Gastrocnemius medialis (tissue), 4 donors: ENCODE measurements at regions not wholly inside any gene's neighbourhood (a gene's known extent, or its start where the extent isn't known, plus 50 kb on each side); places are given as distances from the start of the nearest gene placed in this dataset.

Experiments
- POLR2A ChIP-seq, 2 donors: fragments of 450-650 bp; IDR thresholded peaks; one replicate each; pipeline ENCODE4 v1.6.1; 2017; ENCODE audit warnings: antibody characterized with exemption in 2 of 2, mild to moderate bottlenecking in 2 of 2, moderate library complexity in 2 of 2
- TF ChIP-seq, protein P1 (sequence below), 5 experiments: fragments of 450-650 bp in 3 of 5; fragments of 200-600 bp in 2 of 5; sonication (generic) in 2 of 5; IDR thresholded peaks in 4 of 5; conservative IDR thresholded peaks in 1 of 5; 1 replicate in 4 of 5; 2 replicates in 1 of 5; pipeline ENCODE4 v1.5.1; 2016 to 2019; ENCODE audit warnings: antibody characterized with exemption in 5 of 5, mild to moderate bottlenecking in 3 of 5, moderate library complexity in 3 of 5

DNA sequence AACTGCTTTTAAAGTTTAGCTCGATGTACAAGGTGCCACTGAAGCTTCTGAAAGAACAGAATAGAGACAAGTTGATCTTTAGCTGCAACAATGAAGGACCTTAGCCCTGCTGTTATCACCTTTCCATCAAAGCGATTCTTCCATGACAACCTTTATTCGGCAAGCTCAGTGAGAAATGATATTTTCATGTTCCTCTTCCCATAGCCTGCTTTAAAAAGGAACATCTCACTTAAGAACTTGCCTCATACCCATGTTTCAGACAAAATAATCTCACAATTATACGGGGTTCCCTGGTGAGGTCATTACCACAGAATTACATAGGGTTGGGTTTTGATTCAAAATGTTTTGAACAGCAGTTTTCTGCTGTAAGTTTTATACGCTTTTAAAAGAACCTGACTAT is 264.2 kb downstream of the THBS2 start:
- TF ChIP-seq, protein P1, sequence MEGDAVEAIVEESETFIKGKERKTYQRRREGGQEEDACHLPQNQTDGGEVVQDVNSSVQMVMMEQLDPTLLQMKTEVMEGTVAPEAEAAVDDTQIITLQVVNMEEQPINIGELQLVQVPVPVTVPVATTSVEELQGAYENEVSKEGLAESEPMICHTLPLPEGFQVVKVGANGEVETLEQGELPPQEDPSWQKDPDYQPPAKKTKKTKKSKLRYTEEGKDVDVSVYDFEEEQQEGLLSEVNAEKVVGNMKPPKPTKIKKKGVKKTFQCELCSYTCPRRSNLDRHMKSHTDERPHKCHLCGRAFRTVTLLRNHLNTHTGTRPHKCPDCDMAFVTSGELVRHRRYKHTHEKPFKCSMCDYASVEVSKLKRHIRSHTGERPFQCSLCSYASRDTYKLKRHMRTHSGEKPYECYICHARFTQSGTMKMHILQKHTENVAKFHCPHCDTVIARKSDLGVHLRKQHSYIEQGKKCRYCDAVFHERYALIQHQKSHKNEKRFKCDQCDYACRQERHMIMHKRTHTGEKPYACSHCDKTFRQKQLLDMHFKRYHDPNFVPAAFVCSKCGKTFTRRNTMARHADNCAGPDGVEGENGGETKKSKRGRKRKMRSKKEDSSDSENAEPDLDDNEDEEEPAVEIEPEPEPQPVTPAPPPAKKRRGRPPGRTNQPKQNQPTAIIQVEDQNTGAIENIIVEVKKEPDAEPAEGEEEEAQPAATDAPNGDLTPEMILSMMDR (IDR thresholded peaks at IDR 0.05 in 4 of 5, conservative IDR thresholded peaks at IDR 0.05 in 1 of 5) = no peak
- no peak for TF ChIP-seq POLR2A (IDR thresholded peaks at IDR 0.05)
